Keratinocyte (primary cell): ENCODE measurements at regions not wholly inside any gene's neighbourhood (a gene's known extent, or its start where the extent isn't known, plus 50 kb on each side); places are given as distances from the start of the nearest gene placed in this dataset.

Source experiments
- DNase-seq: peaks from one replicate; pipeline ENCODE4 v3.0.0-alpha.2; 2011; ENCODE audit warnings: low read depth, missing footprints, low spot score
- FAIRE-seq: peaks from 2 replicates; lab custom pipeline; 2011; peaks lifted over from hg19 to GRCh38; lab: Jason Lieb, UNC
- H2AFZ ChIP-seq: 2 replicates; pipeline ENCODE4 v1.6.0; 2012; ENCODE audit warnings: low read length, control low read depth, inconsistent platforms; ENCODE audit not compliant: control insufficient read depth
- H3K27ac ChIP-seq: 2 replicates; pipeline ENCODE4 v1.5.1; 2011; ENCODE audit warnings: low read length; ENCODE audit not compliant: control insufficient read depth, insufficient read depth
- H3K27me3 ChIP-seq: 3 replicates; pipeline ENCODE4 v1.6.0; 2011; ENCODE audit warnings: low read length; ENCODE audit not compliant: control insufficient read depth, insufficient read depth; ENCODE audit errors: extremely low read depth
- H3K36me3 ChIP-seq, 2 experiments: 2 replicates in 1 of 2; 3 replicates in 1 of 2; pipeline ENCODE4 v1.5.1; 2011; ENCODE audit warnings: low read length in 2 of 2, mild to moderate bottlenecking in 1 of 2; ENCODE audit not compliant: control insufficient read depth in 2 of 2, insufficient read depth in 2 of 2; ENCODE audit errors: extremely low read depth in 1 of 2
- H3K4me1 ChIP-seq: 3 replicates; pipeline ENCODE4 v1.5.1; 2011; ENCODE audit warnings: low read length; ENCODE audit not compliant: control insufficient read depth, insufficient read depth; ENCODE audit errors: extremely low read depth
- H3K4me2 ChIP-seq: 3 replicates; pipeline ENCODE4 v1.6.0; 2011; ENCODE audit warnings: low read depth, low read length; ENCODE audit not compliant: control insufficient read depth, insufficient read depth; ENCODE audit errors: extremely low read depth
- H3K4me3 ChIP-seq, 3 experiments: fragments of 200-600 bp in 1 of 3; sonication (generic) in 1 of 3; 2 replicates in 2 of 3; 3 replicates in 1 of 3; pipeline ENCODE4 v1.5.1; 2011 to 2016; ENCODE audit warnings: low read length in 3 of 3, mild to moderate bottlenecking in 3 of 3, control low read depth in 2 of 3, inconsistent platforms in 1 of 3, low read depth in 1 of 3, mixed read lengths in 1 of 3, mixed run types in 1 of 3, moderate library complexity in 1 of 3; ENCODE audit not compliant: control insufficient read depth in 2 of 3, insufficient read depth in 2 of 3; ENCODE audit errors: extremely low read depth in 1 of 3
- H3K79me2 ChIP-seq: 2 replicates; pipeline ENCODE4 v1.6.0; 2012; ENCODE audit warnings: low read length; ENCODE audit not compliant: control insufficient read depth, insufficient read depth
- H3K9ac ChIP-seq: 3 replicates; pipeline ENCODE4 v1.6.0; 2011; ENCODE audit warnings: low read length; ENCODE audit not compliant: control insufficient read depth, insufficient read depth; ENCODE audit errors: extremely low read depth
- H3K9me1 ChIP-seq: 3 replicates; pipeline ENCODE4 v1.6.0; 2011; ENCODE audit warnings: low read length; ENCODE audit not compliant: control insufficient read depth, insufficient read depth; ENCODE audit errors: extremely low read depth
- H3K9me3 ChIP-seq: 2 replicates; pipeline ENCODE4 v1.5.1; 2012; ENCODE audit warnings: low read depth, low read length; ENCODE audit not compliant: control insufficient read depth
- H4K20me1 ChIP-seq: 3 replicates; pipeline ENCODE4 v1.6.0; 2011; ENCODE audit warnings: low read length; ENCODE audit not compliant: control insufficient read depth, insufficient read depth; ENCODE audit errors: extremely low read depth
- EZH2 ChIP-seq: IDR thresholded peaks from one replicate; pipeline ENCODE4 v1.6.1; 2012; ENCODE audit warnings: inconsistent platforms, mild to moderate bottlenecking, low read length, moderate library complexity
- dilution Hi-C: fragments of 300-500 bp; cut with MboI; formaldehyde crosslinking; loops from one replicate; pipeline ENCODE4 v1.7.0; 2020; ENCODE audit warnings: low sequenced_read_pairs; ENCODE audit not compliant: extremely low pct_ligation_motif_present
- TF ChIP-seq, protein P1 (sequence below), 3 experiments: IDR thresholded peaks in 1 of 3; conservative IDR thresholded peaks in 1 of 3; optimal IDR thresholded peaks in 1 of 3; 2 replicates in 2 of 3; 3 replicates in 1 of 3; pipeline versions ENCODE3 to v1.5.1; 2011; ENCODE audit warnings: low read length in 3 of 3, mild to moderate bottlenecking in 3 of 3, moderate library complexity in 2 of 3, control low read depth in 1 of 3, inconsistent platforms in 1 of 3; ENCODE audit not compliant: insufficient read depth in 2 of 3; ENCODE audit errors: extremely low read depth in 1 of 3

- Histone ChIP-seq H3K9me1 (no peaks in the 10 kb centered on the region), H3K27me3 (no peaks in the 10 kb centered on the region), H3K27ac (no peak overlapping the region), H2AFZ (no peak overlapping the region), H3K9me3 (no peaks in the 10 kb centered on the region), H3K79me2 (no peaks in the 10 kb centered on the region), H3K4me2 (no peak overlapping the region), H3K36me3 (no peaks in the 10 kb centered on the region), H3K9ac (no peak overlapping the region), H3K4me3 (no peak overlapping the region), H4K20me1 (no peaks in the 10 kb centered on the region), H3K4me1 (no peaks in the 10 kb centered on the region)
- FAIRE-seq: no peak
- dilution Hi-C loops: no loop called here
- TF ChIP-seq, protein P1, sequence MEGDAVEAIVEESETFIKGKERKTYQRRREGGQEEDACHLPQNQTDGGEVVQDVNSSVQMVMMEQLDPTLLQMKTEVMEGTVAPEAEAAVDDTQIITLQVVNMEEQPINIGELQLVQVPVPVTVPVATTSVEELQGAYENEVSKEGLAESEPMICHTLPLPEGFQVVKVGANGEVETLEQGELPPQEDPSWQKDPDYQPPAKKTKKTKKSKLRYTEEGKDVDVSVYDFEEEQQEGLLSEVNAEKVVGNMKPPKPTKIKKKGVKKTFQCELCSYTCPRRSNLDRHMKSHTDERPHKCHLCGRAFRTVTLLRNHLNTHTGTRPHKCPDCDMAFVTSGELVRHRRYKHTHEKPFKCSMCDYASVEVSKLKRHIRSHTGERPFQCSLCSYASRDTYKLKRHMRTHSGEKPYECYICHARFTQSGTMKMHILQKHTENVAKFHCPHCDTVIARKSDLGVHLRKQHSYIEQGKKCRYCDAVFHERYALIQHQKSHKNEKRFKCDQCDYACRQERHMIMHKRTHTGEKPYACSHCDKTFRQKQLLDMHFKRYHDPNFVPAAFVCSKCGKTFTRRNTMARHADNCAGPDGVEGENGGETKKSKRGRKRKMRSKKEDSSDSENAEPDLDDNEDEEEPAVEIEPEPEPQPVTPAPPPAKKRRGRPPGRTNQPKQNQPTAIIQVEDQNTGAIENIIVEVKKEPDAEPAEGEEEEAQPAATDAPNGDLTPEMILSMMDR (optimal IDR thresholded peaks at IDR 0.05 in 1 of 3, IDR thresholded peaks at IDR 0.05 in 1 of 3, conservative IDR thresholded peaks at IDR 0.05 in 1 of 3; ENCODE audit: extremely low read depth in 1 of 3, insufficient read depth in 2 of 3, low read length in 3 of 3): no peak
- no peak for TF ChIP-seq EZH2
- DNase-seq: no peak
These were observed 670.8 kb downstream of the PCDH17 start for GRCh38 chr13:58302349-58302748.

DNA sequence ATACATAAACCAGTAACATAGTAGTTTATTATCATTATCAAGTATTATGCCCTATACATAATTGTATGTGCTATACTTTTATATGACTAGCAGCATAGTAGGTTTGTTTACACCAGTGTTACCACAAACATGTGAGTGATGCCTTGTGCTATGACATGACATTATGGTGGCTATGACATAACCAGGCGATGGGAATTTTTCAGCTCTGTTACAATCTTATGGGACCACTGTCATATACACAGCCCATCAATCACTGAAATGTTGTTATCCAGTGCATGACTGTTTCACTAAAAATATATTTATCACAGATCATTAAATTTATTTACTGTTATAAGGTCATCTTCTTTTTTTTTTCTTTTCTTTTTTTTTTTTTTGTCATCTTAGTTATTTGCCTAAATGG is 674.5 kb downstream of the PCDH17 start:
- dilution Hi-C loops: no loop called here
- DNase-seq (no peak), FAIRE-seq (no peak)
- Histone ChIP-seq H3K36me3 (no peaks in the 10 kb centered on the region), H4K20me1 (no peaks in the 10 kb centered on the region), H3K9me1 (no peaks in the 10 kb centered on the region), H3K27me3 (no peaks in the 10 kb centered on the region), H3K4me3 (no peak overlapping the region), H3K4me1 (no peaks in the 10 kb centered on the region), H2AFZ (no peak overlapping the region), H3K4me2 (no peak overlapping the region), H3K9me3 (no peaks in the 10 kb centered on the region), H3K9ac (no peak overlapping the region), H3K27ac (no peak overlapping the region), H3K79me2 (no peaks in the 10 kb centered on the region)
- TF ChIP-seq EZH2: no peak

- H3K79me2 ChIP-seq: no peaks in the 10 kb centered on the region
- H3K9me3 ChIP-seq: no peaks in the 10 kb centered on the region
- H2AFZ ChIP-seq: no peak overlapping the region
- H3K9ac ChIP-seq: no peak overlapping the region
- H3K27me3 ChIP-seq: no peaks in the 10 kb centered on the region
- H3K9me1 ChIP-seq: no peaks in the 10 kb centered on the region
- H3K4me2 ChIP-seq: no peak overlapping the region
- no peaks in the 10 kb centered on the region for H3K4me1 ChIP-seq
- TF ChIP-seq, protein P1 (optimal IDR thresholded peaks at IDR 0.05 in 1 of 3, IDR thresholded peaks at IDR 0.05 in 1 of 3, conservative IDR thresholded peaks at IDR 0.05 in 1 of 3; ENCODE audit: extremely low read depth in 1 of 3, insufficient read depth in 2 of 3, low read length in 3 of 3): no peak
- TF ChIP-seq EZH2: no peak
- no peaks in the 10 kb centered on the region for H3K36me3 ChIP-seq
- DNase-seq: no peak
- no peak overlapping the region for H3K27ac ChIP-seq
- dilution Hi-C loops: no loop called here
- H3K4me3 ChIP-seq: no peak overlapping the region
- no peaks in the 10 kb centered on the region for H4K20me1 ChIP-seq
- no peak for FAIRE-seq
These were observed 681.7 kb downstream of the PCDH17 start for GRCh38 chr13:58313219-58313618.
